A673 (cell line): ENCODE measurements at regions not wholly inside any gene's neighbourhood (a gene's known extent, or its start where the extent isn't known, plus 50 kb on each side); places are given as distances from the start of the nearest gene placed in this dataset.

Source experiments
- BruUV-seq: library from RNA; stranded (reverse); fragments of 400-500 nt; replicated peaks from 2 replicates; lab custom pipeline; 2021; lab: Mats Ljungman, UMichigan
- CTCF ChIA-PET: fragments of 300-600 bp; sonication (Branson Sonifier 250); formaldehyde crosslinking; loops from one replicate; lab custom pipeline; 2022; ENCODE audit warnings: antibody characterized with exemption; lab: Charles Lee
- POLR2A ChIA-PET: fragments of 300-600 bp; sonication (Branson Sonifier 250); formaldehyde crosslinking; loops from one replicate; lab custom pipeline; 2022; ENCODE audit warnings: antibody characterized with exemption; ENCODE audit not compliant: low non-redundant PET; lab: Charles Lee
- DNase-seq: peaks from one replicate; pipeline ENCODE4 v3.0.0-alpha.2; 2015; ENCODE audit warnings: low spot score
- H3K27ac ChIP-seq: fragments of 200-600 bp; sonication (generic); 2 replicates; pipeline ENCODE4 v1.5.1; 2016; ENCODE audit warnings: mixed run types, low read depth, mild to moderate bottlenecking, mixed read lengths, antibody characterized with exemption, low read length; ENCODE audit not compliant: poor library complexity, severe bottlenecking
- H3K27me3 ChIP-seq: fragments of 200-600 bp; sonication (generic); replicated peaks from 2 replicates; pipeline ENCODE4 v1.6.1; 2017; ENCODE audit warnings: mixed run types, low read depth, mild to moderate bottlenecking, mixed read lengths, antibody characterized with exemption, low read length; ENCODE audit not compliant: insufficient read depth, poor library complexity
- H3K36me3 ChIP-seq: fragments of 200-600 bp; sonication (generic); 2 replicates; pipeline ENCODE4 v1.6.1; 2016; ENCODE audit warnings: mixed run types, mild to moderate bottlenecking, mixed read lengths, antibody characterized with exemption, low read length; ENCODE audit not compliant: insufficient read depth, poor library complexity, severe bottlenecking
- H3K4me1 ChIP-seq: fragments of 200-600 bp; sonication (generic); 2 replicates; pipeline ENCODE4 v1.6.1; 2017; ENCODE audit warnings: mixed run types, mild to moderate bottlenecking, mixed read lengths, antibody characterized with exemption, low read length; ENCODE audit not compliant: insufficient read depth, poor library complexity, severe bottlenecking
- H3K4me3 ChIP-seq: fragments of 200-600 bp; sonication (generic); 2 replicates; pipeline ENCODE4 v1.5.1; 2016; ENCODE audit warnings: low read depth, mixed run types, mild to moderate bottlenecking, mixed read lengths, low read length; ENCODE audit not compliant: poor library complexity, severe bottlenecking
- H3K9me3 ChIP-seq: fragments of 200-600 bp; sonication (generic); 2 replicates; pipeline ENCODE4 v1.6.1; 2016; ENCODE audit warnings: mixed run types, low read depth, mild to moderate bottlenecking, mixed read lengths, antibody characterized with exemption, low read length; ENCODE audit not compliant: poor library complexity, severe bottlenecking
- EZH2 ChIP-seq: fragments of 200-600 bp; sonication (generic); IDR thresholded peaks from 2 replicates; pipeline ENCODE4 v1.6.1; 2017; ENCODE audit warnings: borderline replicate concordance, low read depth, mild to moderate bottlenecking, mixed read lengths, antibody characterized with exemption, low read length; ENCODE audit not compliant: poor library complexity, severe bottlenecking
- intact Hi-C: fragments of 100-400 bp; cut with micrococcal nuclease; formaldehyde crosslinking; loops from one replicate; pipeline ENCODE4 v1.10.0; 2022; ENCODE audit not compliant: unreplicated experiment
- TF ChIP-seq, protein P1 (sequence below): fragments of 300-800, 200-600 bp; sonication (generic); conservative IDR thresholded peaks from 2 replicates; pipeline ENCODE4 v1.5.1; 2017; ENCODE audit warnings: low read depth, mild to moderate bottlenecking, antibody characterized with exemption, low read length, moderate library complexity, mixed read lengths

- TF ChIP-seq, protein P1, sequence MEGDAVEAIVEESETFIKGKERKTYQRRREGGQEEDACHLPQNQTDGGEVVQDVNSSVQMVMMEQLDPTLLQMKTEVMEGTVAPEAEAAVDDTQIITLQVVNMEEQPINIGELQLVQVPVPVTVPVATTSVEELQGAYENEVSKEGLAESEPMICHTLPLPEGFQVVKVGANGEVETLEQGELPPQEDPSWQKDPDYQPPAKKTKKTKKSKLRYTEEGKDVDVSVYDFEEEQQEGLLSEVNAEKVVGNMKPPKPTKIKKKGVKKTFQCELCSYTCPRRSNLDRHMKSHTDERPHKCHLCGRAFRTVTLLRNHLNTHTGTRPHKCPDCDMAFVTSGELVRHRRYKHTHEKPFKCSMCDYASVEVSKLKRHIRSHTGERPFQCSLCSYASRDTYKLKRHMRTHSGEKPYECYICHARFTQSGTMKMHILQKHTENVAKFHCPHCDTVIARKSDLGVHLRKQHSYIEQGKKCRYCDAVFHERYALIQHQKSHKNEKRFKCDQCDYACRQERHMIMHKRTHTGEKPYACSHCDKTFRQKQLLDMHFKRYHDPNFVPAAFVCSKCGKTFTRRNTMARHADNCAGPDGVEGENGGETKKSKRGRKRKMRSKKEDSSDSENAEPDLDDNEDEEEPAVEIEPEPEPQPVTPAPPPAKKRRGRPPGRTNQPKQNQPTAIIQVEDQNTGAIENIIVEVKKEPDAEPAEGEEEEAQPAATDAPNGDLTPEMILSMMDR = no peak
- TF ChIP-seq EZH2 = no peak
- Histone ChIP-seq H3K9me3 (no peaks in the 10 kb centered on the region), H3K4me3 (no peak overlapping the region), H3K36me3 (no peaks in the 10 kb centered on the region), H3K4me1 (no peaks in the 10 kb centered on the region), H3K27me3 (no peaks in the 10 kb centered on the region), H3K27ac (no peak overlapping the region)
- CTCF ChIA-PET = no interaction called here
- intact Hi-C loops = no loop called here
- no peak for DNase-seq
- no TSS peak for BruUV-seq
- POLR2A ChIA-PET = no interaction called here
These were observed 509.5 kb downstream of the DTWD2 start for GRCh38 chr5:118478852-118479251.

GRCh38 chr5:118468085-118468484, 520.3 kb downstream of the DTWD2 start:
- intact Hi-C loops = no loop called here
- H3K4me1 ChIP-seq = no peaks in the 10 kb centered on the region
- no peaks in the 10 kb centered on the region for H3K27me3 ChIP-seq
- H3K4me3 ChIP-seq = no peak overlapping the region
- no TSS peak for BruUV-seq
- ChIA-PET CTCF (no interaction called here), POLR2A (no interaction called here)
- no peak for DNase-seq
- H3K36me3 ChIP-seq = no peaks in the 10 kb centered on the region
- TF ChIP-seq, protein P1 = no peak
- no peak for TF ChIP-seq EZH2
- no peak overlapping the region for H3K27ac ChIP-seq
- H3K9me3 ChIP-seq = no peaks in the 10 kb centered on the region

DNA sequence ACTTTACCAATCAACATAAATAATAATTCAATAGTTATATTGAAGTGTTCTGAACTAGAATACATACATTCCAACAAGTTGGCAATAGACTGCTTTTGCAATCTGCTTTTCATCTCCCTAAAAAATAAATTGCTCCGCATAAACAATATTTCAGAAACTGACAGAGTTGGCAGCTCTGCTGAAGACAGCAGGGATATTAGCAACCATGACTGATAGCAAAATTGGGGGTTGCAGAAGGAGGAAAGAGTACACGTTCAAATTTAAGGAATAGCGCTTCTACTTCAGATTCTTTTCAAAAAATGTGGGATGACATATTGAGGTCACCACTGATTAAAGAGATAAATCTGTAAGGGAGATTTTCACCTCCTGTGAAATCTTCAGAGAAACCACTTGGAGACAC, 521.2 kb downstream of the DTWD2 start:
- ChIA-PET POLR2A (no interaction called here), CTCF (no interaction called here)
- Histone ChIP-seq H3K36me3 (no peaks in the 10 kb centered on the region), H3K9me3 (no peaks in the 10 kb centered on the region), H3K27ac (no peak overlapping the region), H3K4me3 (no peak overlapping the region), H3K27me3 (no peaks in the 10 kb centered on the region), H3K4me1 (no peaks in the 10 kb centered on the region)
- TF ChIP-seq, protein P1 = no peak
- no peak for TF ChIP-seq EZH2
- no TSS peak for BruUV-seq
- intact Hi-C loops = no loop called here
- DNase-seq = no peak
